Lower leg skin (tissue), 4 donors: ENCODE measurements at regions not wholly inside any gene's neighbourhood (a gene's known extent, or its start where the extent isn't known, plus 50 kb on each side); places are given as distances from the start of the nearest gene placed in this dataset.
"Not testable (repeated sequence)": the region's sequence is repeated elsewhere in the genome, so short reads cannot be mapped to it uniquely, and the experiment has no call there.

Experiments
- DNase-seq, 2 donors: peaks; one replicate each; pipeline ENCODE4 v3.0.0-alpha.2; 2019; ENCODE audit warnings: low spot score in 2 of 2
- H3K4me3 ChIP-seq: fragments of 200-600 bp; sonication (generic); 2 replicates; pipeline ENCODE4 v1.5.1; 2017; ENCODE audit warnings: mild to moderate bottlenecking, low read depth; ENCODE audit not compliant: poor library complexity, severe bottlenecking
- POLR2A ChIP-seq, 2 donors: fragments of 450-650 bp; IDR thresholded peaks; one replicate each; pipeline ENCODE4 v1.6.1; 2016 to 2017; ENCODE audit warnings: antibody characterized with exemption in 2 of 2, mild to moderate bottlenecking in 1 of 2, moderate library complexity in 1 of 2
- WGBS, 2 donors: methylation state at CpG; one replicate each; pipeline ENCODE4 v1.1.5; 2018; 5-methylcytosine and 5-hydroxymethylcytosine counted together
- intact Hi-C: fragments of 100-400 bp; cut with DNase I; formaldehyde crosslinking; loops from one replicate; pipeline ENCODE4 v1.15.0; 2023; ENCODE audit warnings: low total_unique reads
- TF ChIP-seq, protein P1 (sequence below), 3 donors: fragments of 450-650 bp; IDR thresholded peaks; one replicate each; pipeline ENCODE4 v1.5.1; 2016; ENCODE audit warnings: antibody characterized with exemption in 3 of 3, mild to moderate bottlenecking in 3 of 3, moderate library complexity in 2 of 3

DNA sequence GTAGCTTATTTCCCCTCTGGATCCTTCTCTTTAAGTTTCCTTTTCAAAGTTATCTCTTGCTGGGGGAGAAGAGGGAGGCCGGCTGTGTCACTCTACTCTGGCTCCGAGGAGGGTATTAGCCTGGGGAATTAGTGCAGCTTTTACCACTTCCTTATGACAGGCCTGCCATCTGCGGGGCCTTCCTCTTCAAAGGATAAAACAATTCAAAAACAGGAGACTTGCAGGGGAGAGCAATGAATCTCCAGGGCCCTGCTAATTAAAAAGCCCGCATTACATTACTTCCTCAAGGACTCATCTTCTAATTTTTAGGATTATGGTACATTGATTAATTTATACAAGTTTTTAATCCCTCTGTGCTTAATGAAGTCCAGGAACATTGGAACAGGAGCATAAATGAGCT is 190.9 kb upstream of the CDH5 start:
- no peak for DNase-seq
- TF ChIP-seq, protein P1, sequence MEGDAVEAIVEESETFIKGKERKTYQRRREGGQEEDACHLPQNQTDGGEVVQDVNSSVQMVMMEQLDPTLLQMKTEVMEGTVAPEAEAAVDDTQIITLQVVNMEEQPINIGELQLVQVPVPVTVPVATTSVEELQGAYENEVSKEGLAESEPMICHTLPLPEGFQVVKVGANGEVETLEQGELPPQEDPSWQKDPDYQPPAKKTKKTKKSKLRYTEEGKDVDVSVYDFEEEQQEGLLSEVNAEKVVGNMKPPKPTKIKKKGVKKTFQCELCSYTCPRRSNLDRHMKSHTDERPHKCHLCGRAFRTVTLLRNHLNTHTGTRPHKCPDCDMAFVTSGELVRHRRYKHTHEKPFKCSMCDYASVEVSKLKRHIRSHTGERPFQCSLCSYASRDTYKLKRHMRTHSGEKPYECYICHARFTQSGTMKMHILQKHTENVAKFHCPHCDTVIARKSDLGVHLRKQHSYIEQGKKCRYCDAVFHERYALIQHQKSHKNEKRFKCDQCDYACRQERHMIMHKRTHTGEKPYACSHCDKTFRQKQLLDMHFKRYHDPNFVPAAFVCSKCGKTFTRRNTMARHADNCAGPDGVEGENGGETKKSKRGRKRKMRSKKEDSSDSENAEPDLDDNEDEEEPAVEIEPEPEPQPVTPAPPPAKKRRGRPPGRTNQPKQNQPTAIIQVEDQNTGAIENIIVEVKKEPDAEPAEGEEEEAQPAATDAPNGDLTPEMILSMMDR (IDR thresholded peaks at IDR 0.05) = no peak
- no peak for TF ChIP-seq POLR2A (IDR thresholded peaks at IDR 0.05)
- 50 to 57% methylated on average over 4 of the region's 4 CpGs for WGBS, 2 donors
- no peak overlapping the region for H3K4me3 ChIP-seq
- intact Hi-C loops = no loop called here

DNA sequence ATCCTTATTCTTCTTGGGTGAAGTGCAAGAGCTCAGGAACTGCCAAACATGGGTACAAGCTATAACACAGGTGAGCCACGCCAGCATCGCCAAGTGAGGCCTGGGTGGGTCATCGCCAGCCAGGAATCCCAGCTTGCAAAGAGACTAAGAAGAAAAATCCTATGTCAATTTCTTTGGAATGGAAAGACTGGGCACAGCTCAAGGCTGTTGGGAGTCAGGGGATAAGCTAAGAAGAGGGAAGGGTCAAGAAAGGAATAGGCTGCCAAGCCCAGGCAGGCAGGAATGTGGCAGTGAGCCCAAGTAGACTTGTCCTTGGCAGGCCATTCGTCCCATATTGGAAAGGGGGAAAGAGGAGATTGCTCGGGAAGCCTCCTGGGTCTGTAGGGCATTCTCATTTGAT is 191.4 kb upstream of the CDH5 start:
- TF ChIP-seq, protein P1 (IDR thresholded peaks at IDR 0.05) = no peak
- no peak for TF ChIP-seq POLR2A (IDR thresholded peaks at IDR 0.05)
- WGBS, 2 donors = 75 to 80% methylated on average over 5 of the region's 5 CpGs
- intact Hi-C loops = no loop called here

DNA sequence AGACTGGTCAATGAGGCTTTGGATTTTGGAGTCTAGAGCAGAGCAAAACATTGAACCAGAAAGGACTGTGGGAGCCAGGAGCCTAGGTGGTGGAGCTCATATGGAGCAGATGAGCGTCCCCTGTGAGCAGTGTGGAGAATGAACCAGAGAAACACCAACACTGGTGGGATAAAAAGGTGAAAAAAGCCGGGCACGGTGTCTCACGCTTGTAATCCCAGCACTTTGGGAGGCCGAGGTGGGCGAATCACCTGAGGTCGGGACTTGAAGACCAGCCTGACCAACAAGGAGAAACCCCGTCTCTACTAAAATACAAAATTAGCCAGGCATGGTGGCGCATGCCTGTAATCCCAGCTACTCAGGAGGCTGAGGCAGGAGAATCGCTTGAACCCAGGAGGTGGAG is 192.7 kb upstream of the CDH5 start:
- H3K4me3 ChIP-seq, intact Hi-C loops, DNase-seq: not testable (repeated sequence)
- WGBS, 2 donors = 92 to 97% methylated on average over 10 of the region's 10 CpGs

More for the DNA sequence above, 191.4 kb upstream of the CDH5 start:
- no peak overlapping the region for H3K4me3 ChIP-seq
- no peak for DNase-seq

DNA sequence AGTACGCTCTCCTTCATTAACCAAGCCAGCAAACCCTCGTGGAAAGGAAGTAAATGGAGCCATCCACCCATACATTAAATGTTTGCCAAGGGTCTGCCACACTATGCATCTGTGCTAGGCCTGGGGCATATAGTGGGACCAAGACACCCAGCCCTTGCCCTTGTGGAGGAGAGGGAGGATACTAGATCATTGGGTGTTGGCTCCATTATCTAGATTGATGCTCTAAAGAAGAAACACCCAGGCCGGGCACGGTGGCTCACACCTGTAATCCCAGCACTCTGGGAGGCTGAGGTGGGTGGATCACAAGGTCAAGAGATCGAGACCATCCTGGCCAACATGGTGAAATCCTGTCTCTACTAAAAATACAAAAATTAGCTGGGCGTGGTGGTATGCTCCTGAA is 193.3 kb upstream of the CDH5 start:
- intact Hi-C loops, H3K4me3 ChIP-seq, DNase-seq: not testable (repeated sequence)
- 89 to 98% methylated on average over 6 of the region's 6 CpGs for WGBS, 2 donors

DNA sequence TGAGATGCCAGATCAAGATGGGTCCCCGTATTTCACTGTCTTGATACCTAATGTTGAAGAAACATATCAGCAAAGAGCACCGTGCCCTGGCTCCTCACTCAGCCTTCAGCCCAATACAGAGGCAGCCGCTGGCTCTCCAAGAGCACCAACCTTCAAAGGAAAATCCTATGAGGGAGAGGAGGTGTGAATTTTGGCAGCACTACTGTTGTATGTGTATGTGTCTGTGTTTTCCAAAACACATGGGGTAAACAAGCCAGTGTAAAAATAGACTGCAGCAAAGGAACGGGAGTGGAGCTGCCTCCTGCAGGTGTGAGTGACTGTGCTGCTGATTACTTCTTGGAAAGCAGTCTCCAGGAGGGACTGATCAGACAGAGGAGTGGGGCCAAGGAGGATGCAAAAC is 194.0 kb upstream of the CDH5 start:
- no peak for DNase-seq
- no peak overlapping the region for H3K4me3 ChIP-seq
- intact Hi-C loops = no loop called here
- WGBS, 2 donors = 77 to 79% methylated on average over 4 of the region's 4 CpGs
- TF ChIP-seq, protein P1 (IDR thresholded peaks at IDR 0.05) = no peak
- TF ChIP-seq POLR2A (IDR thresholded peaks at IDR 0.05) = no peak

DNA sequence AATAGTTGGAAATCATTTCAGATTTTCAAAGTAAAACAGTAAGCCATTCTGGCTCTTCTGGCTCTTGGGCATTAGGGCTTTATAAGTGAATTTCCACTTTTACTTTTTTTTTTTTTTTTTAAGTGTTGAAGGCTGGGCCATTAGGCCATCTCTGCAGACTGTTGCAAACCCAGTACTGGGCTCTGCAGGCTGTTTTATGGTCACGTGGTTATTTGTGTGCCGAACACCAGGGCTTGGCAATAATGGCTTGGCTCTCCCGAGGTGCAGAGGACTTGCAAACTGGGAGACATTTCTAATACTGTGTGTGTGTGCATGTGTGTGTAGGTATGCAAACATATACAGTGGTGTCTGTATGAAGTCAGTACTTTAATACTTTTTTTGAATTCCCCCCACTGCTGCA is 194.9 kb upstream of the CDH5 start:
- no peak overlapping the region for H3K4me3 ChIP-seq
- intact Hi-C loops = no loop called here
- TF ChIP-seq POLR2A (IDR thresholded peaks at IDR 0.05) = no peak
- TF ChIP-seq, protein P1 (IDR thresholded peaks at IDR 0.05) = no peak
- WGBS, 2 donors = 87 to 90% methylated on average over 3 of the region's 3 CpGs
- DNase-seq = no peak

DNA sequence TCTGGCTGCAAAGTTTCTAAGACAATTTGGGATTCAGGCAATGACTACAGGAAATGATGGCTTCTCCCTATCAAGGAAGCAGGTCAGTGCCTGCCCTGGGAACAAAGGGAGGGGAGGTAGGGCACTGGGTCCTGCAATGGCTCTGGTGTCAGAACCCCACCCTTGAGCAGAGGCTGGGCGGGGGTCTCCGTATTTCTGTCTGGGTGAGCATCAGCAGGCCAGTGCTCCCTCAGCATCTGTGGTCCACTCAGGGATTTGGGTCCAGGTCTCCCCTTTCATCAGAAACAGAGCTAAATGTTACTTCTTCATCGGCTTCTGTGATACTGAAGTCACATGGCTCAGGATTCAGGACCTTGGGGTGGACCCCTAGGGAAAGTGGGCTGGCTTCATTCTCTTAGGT is 195.5 kb upstream of the CDH5 start:
- no peak overlapping the region for H3K4me3 ChIP-seq
- TF ChIP-seq POLR2A (IDR thresholded peaks at IDR 0.05) = no peak
- TF ChIP-seq, protein P1 (IDR thresholded peaks at IDR 0.05) = no peak
- intact Hi-C loops = no loop called here
- DNase-seq = no peak
- WGBS, 2 donors = 82 to 95% methylated on average over 3 of the region's 3 CpGs
